ENCODE measurements at regions not wholly inside any gene's neighbourhood (a gene's known extent, or its start where the extent isn't known, plus 50 kb on each side); places are given as distances from the start of the nearest gene placed in this dataset.

DNA sequence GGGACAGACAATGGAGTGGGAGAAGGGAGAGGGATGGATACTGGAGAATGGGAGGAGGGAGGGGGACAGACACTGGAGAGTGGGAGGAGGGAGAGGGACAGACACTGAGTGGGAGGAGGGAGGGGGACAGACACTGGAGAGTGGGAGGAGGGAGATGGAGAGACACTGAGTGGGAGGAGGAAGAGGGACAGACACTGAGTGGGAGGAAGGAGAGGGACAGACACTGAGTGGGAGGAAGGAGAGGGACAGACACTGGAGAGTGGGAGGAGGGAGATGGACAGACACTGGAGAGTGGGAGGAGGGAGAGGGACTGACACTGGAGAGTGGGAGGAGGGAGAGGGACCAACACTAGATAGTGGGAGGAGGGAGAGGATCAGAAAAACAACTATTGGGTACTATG is 426.7 kb upstream of the PMFBP1 start:
- in situ Hi-C loops (cut with HindIII; ENCODE audit: low sequenced_read_pairs): no loop called here

DNA sequence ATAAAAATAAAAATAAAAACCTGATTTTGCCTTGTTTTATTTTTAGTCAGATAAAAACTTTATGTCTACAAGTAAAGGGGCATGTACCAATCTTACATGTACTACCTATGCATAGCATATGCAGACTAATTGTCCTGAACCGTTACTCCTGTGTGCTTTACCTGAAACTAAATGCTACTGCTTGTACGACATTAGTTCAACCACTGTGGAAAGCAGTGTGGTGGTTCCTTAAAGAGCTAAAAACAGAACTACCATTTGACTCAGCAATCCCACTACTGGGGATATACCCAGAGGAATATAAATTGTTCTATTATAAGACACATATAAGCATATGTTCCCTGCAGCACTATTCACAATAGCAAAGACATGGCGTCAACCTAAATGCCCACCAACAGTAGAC is 426.0 kb upstream of the PMFBP1 start:
- in situ Hi-C loops (cut with HindIII; ENCODE audit: low sequenced_read_pairs): no loop called here

DNA sequence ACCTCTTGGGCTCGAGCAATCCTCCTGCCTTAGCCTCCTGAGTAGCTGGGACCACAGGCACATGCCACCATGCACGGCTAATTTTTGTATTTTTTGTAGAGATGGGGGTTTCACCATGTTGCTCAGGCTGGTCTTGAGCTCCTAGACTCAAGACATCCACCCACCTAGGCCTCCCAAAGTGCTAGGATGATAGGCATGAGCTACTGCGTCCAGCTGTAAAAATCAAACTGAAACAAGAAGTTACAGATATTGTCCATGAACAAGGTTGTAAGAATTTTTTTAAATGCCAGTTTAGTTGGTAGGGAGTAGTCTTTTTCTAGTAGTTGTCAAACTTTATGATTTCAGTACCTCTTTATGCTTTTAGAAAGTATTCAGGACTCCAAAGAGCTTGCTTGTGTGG is 424.4 kb upstream of the PMFBP1 start:
- in situ Hi-C loops (cut with HindIII; ENCODE audit: low sequenced_read_pairs): no loop called here

DNA sequence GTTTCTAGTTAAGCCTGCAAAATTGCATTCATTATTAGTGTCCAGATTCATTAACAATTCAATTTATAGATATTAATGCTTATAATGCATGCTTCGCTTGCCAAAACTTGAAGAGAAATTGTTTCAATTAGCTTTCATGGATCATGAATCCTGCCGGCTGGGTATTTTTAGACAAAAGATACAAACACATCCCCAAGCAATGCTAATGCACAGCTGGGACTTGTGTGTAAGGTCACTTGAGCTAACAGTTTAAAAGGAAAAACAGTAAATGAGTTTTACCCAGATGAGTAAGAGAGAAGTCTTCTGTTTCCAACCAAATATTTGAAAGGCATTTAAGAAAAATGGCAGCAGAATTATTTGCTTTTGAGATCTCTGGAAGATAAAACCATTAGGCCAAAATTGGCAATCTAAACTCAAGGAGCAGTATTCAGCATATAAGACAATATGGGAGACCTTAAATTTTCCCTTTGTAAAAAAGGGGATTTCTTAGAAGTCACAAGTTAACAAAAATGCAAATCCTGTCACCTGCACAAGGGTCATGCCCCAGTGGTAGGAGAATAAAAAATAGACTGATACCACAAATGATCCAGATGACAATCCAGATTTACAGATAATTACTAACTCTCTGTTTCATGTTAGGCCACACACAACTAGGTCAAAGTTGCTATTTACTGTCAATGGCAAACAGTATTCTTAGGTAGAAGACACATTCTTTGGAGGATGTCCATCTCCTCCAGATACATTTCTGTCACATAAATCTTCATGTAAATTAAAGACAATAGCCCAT is 418.4 kb upstream of the PMFBP1 start:
- in situ Hi-C loops (cut with HindIII; ENCODE audit: low sequenced_read_pairs): loop anchor here (5.0 kb wide), 1 partner anchor 33 kb away; no protein-coding TSS in a partner anchor

DNA sequence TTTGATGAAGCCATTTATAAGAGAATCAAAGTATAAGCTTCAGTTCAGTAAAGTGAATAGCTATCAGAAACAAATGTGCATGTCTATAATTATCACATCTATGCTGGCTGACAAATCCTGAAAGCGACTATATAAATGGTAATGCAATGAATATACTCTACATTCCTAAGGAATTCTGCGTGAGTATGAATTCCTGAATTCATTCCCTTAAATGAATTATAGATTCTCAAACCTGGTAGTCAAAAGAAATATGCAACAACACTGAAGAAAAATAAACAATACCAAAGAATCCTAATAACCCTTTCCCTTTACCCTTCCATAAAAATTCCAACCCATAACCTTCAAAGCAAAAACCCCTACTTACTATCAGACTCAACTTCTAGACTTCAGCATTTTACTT is 416.6 kb upstream of the PMFBP1 start:
- in situ Hi-C loops (cut with HindIII; ENCODE audit: low sequenced_read_pairs): no loop called here

DNA sequence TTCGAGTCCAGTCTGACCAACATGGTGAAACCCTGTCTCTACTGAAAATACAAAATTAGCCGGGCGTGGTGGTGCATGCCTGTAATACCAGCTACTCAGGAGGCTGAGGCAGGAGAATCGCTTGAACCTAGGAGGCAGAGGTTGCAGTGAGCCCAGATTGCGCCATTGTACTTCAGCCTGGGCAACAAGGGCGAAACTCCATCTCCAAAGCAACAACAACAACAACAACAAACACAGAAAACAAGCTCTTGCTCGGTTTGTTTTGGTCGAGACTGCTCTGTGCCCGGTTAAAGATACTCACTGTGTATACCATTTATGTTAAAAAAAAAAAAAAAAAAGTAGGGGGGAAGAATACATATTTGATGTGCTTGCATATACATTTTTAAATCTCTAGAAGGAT is 406.1 kb upstream of the PMFBP1 start:
- in situ Hi-C loops (cut with HindIII; ENCODE audit: low sequenced_read_pairs): loop anchor here (5.0 kb wide), 1 partner anchor 64 kb away; no protein-coding TSS in a partner anchor

DNA sequence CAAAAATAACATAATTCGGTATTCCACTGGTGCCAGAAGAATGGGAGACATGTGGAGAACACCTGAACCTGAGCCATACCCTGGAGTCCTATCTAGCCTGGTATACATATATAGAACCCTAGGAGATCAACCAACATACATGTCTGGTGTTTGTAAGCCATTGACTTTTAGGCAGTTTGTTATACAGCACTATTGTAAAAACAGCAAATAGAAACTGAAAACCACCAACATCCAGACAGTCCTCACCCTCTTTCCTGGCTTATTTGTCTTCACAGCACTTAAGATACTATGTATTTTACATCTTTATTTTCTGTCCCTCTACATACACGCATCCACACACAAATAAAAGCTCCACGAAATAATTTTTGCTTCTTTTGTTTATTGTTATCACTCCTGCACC is 404.2 kb upstream of the PMFBP1 start:
- in situ Hi-C loops (cut with HindIII; ENCODE audit: low sequenced_read_pairs): loop anchor here (5.0 kb wide), 1 partner anchor 66 kb away; no protein-coding TSS in a partner anchor

DNA sequence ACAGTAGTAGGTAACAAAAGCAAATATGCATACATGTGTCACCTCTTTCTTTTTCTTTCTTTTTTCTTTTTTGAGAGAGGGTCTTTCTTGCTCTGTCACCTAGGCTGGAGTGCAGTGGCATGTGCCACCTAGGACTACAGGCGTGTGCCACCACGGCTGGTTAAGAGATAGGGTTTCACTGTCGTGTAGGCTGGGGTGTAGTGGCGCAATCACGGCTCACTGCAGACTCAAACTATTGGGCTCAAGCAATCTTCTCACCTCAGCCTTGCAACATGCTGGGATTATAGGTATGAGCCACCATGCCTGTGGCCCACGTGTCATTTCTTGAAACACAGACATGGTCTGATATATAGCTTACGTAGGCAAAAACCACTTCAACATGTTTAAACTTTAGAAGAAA is 397.7 kb upstream of the PMFBP1 start:
- in situ Hi-C loops (cut with HindIII; ENCODE audit: low sequenced_read_pairs): no loop called here

DNA sequence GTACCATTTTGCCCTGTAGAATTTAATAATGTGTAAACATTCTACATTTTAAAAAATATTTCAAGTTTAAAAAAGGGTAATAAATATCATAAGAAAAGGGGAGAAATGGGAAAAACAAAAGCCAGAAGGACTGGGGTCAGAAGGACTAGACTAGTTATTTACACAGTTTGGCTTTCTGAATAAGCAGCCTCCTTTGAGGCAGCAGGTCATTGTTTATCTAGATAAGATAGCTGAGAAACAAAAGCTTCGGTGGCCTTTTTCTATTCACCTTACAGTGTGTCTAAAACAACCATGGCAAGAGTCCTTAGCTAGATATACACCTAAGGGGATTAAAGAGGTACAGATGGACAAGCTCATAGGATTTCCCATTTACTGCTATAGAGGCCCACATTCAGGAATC is 396.5 kb upstream of the PMFBP1 start:
- in situ Hi-C loops (cut with HindIII; ENCODE audit: low sequenced_read_pairs): no loop called here

DNA sequence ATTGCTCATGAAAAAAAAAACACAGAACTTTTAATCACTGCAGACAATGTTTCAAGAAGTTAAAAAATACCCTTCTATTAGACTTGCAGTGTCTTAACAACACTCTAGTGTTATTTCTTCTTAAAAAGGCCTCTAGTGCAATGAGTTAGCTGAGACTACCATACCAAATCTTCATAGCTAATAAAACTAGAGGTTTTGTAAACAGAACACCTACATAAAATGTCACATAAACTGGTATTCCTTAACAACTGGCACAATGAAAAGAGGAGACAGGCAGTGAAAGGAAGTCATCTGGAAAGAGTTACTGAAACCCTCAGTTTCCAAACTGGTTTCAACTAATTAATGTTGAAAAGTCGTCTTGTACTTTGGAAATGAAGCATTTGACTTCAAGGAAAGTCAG is 394.2 kb upstream of the PMFBP1 start:
- in situ Hi-C loops (cut with HindIII; ENCODE audit: low sequenced_read_pairs): no loop called here

DNA sequence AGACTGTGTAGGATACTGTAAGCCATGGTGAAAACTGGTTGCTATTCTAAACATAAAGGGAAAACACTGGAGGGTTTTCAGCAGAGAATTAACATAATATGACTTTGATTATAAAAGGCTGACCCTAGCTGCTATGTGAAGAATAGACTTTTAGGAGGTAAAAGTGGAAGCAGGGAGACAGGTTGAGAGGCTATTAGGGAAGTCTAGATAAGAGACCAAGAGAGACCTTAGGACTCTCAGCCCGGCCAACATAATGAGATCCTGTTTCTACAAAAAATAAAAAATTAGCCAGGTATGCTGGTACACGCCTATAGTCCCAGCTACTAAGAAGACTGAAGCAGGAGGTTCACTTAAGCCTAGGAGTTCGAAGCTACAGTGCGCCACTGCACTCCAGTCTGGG is 393.2 kb upstream of the PMFBP1 start:
- in situ Hi-C loops (cut with HindIII; ENCODE audit: low sequenced_read_pairs): no loop called here

DNA sequence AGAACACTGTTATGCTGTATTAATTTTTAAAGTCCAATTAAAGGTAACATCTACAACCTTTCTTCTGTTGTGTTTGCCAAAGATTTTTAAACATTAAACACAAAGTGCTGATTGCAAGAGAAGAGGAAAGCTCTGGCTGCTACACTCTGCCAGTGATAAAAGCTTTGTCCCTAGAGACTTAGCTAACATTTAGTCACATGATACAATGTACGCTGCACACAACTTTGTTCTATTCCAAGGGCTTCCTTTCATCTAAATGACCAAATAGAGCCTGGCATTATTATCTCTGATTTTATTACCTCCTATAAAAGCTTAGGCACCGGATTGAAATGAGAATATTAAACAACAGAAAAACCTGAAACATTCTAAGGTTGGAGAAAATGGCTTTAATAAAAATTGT is 388.7 kb upstream of the PMFBP1 start:
- in situ Hi-C loops (cut with HindIII; ENCODE audit: low sequenced_read_pairs): no loop called here

DNA sequence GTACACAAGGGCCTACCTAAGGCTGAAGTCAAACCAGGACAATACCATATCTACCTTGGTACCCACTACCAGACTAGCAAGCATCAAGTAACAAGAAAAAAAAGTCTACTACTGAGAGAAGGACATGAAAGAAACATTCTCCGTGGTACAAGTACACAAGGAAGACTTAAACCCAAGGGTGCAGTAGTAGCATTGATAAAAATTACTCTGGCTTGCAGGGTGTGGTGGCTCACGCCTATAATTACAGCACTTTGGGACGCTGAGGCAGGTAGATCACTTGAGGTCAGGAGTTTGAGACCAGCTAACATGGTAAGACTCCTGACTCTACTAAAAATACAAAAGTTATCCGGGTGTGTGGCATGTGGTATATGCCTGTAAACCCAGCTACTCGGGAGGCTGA is 386.5 kb upstream of the PMFBP1 start:
- in situ Hi-C loops (cut with HindIII; ENCODE audit: low sequenced_read_pairs): loop anchor here (5.0 kb wide), 1 partner anchor 34 kb away; no protein-coding TSS in a partner anchor

DNA sequence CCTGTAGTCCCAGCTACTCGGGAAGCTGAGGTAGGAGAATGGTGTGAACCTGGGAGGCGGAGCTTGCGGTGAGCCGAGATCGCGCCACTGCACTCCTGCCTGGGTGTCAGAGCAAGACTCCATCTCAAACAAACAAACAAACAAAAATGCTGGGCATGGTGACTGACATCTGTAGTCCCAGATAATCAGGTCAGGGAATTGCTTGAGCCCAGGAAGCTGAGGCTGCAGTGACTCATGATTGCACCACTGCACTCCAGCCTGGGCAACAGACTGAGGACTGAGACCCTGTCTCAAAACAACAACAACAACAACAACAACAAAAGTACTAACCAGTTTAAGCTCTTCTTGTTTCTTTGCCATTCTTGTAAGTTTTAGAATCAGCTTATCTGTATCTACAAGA is 383.0 kb upstream of the PMFBP1 start:
- in situ Hi-C loops (cut with HindIII; ENCODE audit: low sequenced_read_pairs): loop anchor here (5.0 kb wide), 1 partner anchor 37 kb away; no protein-coding TSS in a partner anchor

DNA sequence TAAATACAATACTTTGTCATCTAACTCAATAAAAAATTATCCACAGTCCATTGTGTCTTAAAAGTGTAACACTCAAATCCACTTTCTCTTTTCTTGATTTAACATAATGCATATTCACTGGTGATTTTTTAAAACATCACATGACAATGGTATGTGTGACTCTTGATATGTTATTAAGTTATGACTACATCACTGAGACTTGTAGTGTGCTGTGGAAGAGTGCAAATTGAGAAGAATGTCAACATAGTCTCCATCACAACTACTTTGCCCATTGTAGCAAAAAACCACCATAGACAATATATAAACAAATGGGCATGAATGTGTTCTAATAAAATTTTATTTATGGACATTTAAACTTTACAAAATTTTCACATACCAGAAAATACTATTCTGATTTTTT is 380.7 kb upstream of the PMFBP1 start:
- in situ Hi-C loops (cut with HindIII; ENCODE audit: low sequenced_read_pairs): no loop called here

DNA sequence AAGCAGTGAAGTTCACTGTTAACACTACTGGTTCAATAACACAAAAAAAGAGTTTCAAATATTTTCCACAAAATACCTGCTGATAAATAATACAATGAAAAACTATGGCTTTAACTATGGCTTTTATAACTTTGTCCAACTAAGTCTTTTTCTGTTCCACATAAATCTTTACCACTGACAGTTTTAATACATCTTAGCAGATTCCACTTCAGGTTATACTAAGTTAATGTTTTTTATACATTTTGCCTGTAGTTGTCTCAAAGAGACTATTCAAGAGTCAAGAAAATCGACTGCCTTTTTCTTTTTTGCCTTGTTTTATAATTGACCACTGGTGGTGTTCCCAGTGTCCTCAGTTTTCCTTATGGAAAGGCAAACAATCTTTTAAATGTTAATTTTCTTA is 379.7 kb upstream of the PMFBP1 start:
- in situ Hi-C loops (cut with HindIII; ENCODE audit: low sequenced_read_pairs): no loop called here

DNA sequence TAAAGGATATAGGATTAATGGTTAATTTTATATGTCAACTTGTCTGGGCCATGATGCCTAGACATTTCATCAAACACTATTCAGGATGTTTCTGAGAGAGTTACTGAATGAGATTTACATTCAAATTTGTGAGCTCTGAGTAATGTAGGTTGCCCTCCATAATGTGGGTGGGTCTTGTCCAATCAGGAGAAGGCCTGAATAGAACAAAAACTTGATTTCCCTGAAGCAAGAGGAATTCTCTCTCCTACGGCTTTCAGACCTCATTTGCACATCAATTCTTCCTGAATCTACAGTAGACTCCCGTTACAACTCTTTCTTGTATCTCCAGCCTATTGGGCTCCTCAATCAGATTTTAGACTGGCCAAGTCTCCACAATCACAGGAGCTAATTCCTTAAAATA is 377.9 kb upstream of the PMFBP1 start:
- in situ Hi-C loops (cut with HindIII; ENCODE audit: low sequenced_read_pairs): no loop called here

DNA sequence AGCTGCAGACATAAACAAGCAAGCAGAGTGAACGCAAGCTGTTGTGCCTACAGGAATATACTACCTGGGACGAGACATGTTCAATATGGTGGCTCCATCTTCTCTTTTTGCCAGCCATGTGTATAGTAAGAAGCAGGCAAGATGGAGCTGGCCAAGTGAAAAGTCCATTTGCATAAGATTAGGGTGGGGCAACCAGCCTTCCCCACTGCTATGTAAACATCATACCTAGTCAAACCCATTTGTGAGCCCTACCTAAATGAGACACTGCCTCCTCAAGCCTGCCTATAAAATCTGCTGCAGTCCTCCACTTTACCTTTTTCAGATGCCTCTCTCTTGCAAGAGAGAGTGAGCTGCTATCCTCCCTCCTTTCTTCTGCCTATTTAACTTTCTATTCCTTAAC is 370.1 kb upstream of the PMFBP1 start:
- in situ Hi-C loops (cut with HindIII; ENCODE audit: low sequenced_read_pairs): no loop called here

DNA sequence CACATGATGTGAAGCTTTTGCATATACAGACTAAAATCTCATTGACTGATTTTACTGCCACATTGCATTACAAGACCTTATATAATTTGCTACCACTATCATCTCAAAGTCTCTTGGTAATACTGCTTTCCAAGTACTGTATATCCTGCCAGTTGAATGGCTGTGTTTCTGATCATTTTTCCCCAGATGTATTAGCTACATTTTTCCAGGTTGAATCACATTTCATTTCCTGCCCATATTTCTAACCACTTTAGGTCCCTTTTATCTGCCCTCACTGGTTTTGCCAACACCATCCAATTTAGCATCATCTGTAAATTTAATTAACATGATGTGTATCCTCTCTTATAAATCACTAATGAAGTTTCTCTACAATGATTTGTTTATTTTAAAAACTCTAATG is 365.7 kb upstream of the PMFBP1 start:
- in situ Hi-C loops (cut with HindIII; ENCODE audit: low sequenced_read_pairs): no loop called here

DNA sequence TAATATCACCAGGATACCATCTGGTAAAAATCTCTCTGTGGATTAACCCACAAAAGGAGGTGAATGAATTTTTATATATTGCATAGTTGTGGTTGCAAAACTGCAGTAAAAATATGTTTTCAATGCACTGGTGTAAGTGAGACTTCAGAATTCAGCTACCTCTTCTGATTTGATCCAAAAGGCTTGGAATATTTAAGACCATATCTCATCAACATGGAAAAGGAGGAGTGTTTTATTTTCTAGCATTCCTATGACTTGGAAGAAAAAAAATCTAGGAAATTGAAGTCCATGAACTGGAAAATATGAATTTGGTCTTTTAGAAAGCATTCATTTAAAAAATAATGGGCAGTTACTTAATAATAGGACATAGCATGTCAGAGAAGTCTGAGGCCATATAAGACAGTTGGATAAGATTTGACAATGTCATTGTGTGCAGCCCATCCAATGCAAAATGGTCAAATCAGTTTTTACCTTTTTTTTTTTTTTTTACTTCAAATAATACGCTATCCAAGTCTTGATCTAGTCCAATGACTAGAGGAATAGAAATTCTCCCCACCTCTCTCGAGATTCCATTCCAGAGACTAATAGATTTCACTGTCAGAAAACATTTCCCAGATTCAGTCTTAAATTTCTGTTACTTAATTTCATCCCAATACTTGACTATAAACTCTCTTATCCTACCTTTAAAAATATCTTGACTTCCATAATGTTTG is 364.9 kb upstream of the PMFBP1 start:
- in situ Hi-C loops (cut with HindIII; ENCODE audit: low sequenced_read_pairs): no loop called here

DNA sequence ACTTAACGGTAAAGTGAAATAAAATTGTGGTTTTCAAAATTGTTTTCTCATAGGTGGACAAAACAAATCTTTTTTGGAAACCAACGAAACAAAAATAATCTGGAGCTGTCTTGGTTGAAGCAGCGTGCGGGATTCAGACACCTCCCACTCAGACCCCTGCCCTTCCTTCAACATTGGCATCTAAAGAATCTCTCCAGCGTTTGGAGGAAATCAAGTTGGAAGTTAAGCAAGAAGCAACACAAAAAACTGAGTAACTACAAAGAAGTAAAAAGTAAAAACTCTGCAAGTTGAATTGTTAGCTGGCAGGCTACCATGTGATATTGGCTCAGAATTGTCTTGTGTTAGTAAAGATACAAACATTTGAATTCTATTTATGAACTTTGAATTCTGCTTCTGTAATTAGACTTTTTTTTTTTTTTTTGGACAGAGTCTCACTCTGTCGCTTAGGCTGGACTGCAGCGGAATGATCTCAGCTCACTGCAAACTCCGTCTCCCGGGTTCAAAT is 361.0 kb upstream of the PMFBP1 start:
- in situ Hi-C loops (cut with HindIII; ENCODE audit: low sequenced_read_pairs): no loop called here

DNA sequence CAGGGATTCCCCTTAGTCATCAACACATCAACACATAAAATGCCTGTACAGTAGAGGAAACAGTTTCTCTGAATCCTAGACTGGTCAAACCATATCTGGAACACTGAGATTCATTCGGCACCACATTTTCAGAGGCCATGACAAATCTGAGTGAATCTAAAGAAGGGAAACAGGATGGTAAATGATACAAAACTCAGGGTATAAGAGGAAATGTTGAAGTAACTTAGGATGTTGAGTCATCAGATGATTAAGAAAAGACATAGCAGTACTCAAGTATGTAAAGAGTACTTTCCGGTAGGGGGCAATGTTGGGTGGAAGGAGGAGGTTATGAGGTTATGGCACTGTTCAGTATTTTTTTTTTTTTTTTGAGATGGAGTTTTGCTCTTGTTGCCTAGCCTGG is 358.5 kb upstream of the PMFBP1 start:
- in situ Hi-C loops (cut with HindIII; ENCODE audit: low sequenced_read_pairs): no loop called here

All from endothelial cell of hepatic sinusoid (primary cell).